Ammon's horn (tissue), 1 donor: ENCODE measurements at regions not wholly inside any gene's neighbourhood (a gene's known extent, or its start where the extent isn't known, plus 50 kb on each side); places are given as distances from the start of the nearest gene placed in this dataset.
"Not testable (repeated sequence)": the region's sequence is repeated elsewhere in the genome, so short reads cannot be mapped to it uniquely, and the experiment has no call there.

Experiments used
- DNase-seq: peaks from one replicate; pipeline ENCODE4 v3.0.0-alpha.2; 2016; ENCODE audit warnings: low spot score

DNA sequence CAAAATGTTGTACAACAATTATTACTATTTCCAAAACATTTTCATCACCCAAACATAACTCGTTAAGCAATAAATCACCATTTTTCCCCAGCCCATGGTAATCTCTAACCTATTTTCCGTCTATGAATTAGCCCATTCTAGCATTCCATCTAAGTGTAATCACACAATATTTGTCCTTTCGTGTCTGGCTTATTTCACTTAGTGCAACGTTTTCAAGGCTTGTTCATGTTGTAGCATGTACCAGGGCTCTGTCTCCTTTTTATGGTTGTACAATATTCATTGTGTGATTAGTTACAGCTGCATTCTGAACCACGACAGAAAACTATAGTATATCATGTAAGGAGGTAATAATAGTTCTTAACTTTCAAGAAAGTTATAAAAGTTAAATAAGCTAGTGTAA is 656.0 kb upstream of the HS3ST1 start:
- no peak for DNase-seq

DNA sequence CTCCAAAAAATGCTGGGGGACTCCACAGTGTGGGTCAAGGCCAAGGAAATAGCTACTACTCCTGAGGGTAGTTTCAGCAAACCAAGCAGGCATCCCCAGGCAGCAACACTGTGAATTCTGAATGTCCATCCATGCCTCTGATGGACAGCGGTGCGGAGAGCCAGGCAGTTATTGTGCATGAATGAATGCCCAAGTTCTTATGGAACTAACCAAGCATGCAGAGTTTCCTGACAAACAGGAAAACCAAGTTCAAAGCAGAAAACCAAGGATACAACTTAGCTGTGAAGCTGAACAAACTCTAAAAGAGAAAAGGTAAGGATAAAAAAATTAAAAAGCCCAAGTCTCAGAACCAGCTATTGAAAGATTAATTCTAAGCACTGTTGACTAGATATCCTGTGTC is 642.6 kb upstream of the HS3ST1 start:
- DNase-seq: no peak

- no peak for DNase-seq
Measured at GRCh38 chr4:12053966-12054365, 625.3 kb upstream of the HS3ST1 start.

GRCh38 chr4:12053556-12053955 is 624.9 kb upstream of the HS3ST1 start:
- no peak for DNase-seq

DNA sequence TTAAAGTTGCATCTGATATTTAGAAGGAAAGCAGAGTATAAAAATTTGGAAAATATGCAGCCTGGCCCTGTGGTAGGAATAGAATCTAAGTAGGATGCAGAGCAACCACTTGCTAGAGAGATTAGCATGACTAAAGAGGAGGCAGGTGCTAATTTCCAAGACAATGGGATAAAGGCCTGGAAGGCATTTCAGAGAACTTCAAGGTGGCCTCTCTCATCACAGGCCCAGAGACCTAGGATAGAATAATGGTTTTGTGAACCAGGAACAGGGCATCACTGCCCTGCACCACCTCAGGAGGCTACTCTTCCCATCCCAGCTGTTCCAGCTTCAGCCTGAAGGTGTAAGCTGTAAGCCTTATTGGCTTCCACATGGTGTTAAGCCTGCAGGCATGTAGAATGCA is 621.7 kb upstream of the HS3ST1 start:
- no peak for DNase-seq

- no peak for DNase-seq
Measured at GRCh38 chr4:12042818-12043217, 614.1 kb upstream of the HS3ST1 start.

- DNase-seq: peak; percentile 8
Measured at GRCh38 chr4:12041828-12042227, 613.1 kb upstream of the HS3ST1 start.

- no peak for DNase-seq
Measured at GRCh38 chr4:12036450-12036849, 607.8 kb upstream of the HS3ST1 start.

- DNase-seq: no peak
Measured at GRCh38 chr4:12028258-12028657, 599.6 kb upstream of the HS3ST1 start.

GRCh38 chr4:12022409-12022808 is 593.7 kb upstream of the HS3ST1 start:
- DNase-seq: no peak

GRCh38 chr4:12016729-12017128 is 588.0 kb upstream of the HS3ST1 start:
- no peak for DNase-seq

- peak; percentile 13 for DNase-seq
Measured at GRCh38 chr4:12005471-12005870, 576.8 kb upstream of the HS3ST1 start.

DNA sequence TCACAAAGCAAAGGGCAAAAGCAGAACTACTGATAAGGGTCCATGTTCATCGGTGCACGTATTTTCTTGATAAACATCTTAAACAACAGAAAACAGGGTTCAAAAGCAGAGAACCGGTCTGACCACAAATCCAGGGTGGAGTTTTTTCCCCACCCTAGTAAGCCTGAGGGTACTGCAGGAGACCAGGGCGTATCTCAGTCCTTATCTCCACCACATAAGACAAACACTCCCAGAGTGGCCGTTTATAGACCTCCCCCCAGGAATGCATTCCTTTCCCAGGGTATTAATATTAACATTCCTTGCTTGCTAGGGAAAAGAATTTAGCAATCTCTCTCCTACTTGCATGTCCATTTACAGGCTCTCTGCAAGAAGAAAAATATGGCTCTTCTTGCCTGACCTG is 567.9 kb upstream of the HS3ST1 start:
- not testable (repeated sequence) for DNase-seq

DNA sequence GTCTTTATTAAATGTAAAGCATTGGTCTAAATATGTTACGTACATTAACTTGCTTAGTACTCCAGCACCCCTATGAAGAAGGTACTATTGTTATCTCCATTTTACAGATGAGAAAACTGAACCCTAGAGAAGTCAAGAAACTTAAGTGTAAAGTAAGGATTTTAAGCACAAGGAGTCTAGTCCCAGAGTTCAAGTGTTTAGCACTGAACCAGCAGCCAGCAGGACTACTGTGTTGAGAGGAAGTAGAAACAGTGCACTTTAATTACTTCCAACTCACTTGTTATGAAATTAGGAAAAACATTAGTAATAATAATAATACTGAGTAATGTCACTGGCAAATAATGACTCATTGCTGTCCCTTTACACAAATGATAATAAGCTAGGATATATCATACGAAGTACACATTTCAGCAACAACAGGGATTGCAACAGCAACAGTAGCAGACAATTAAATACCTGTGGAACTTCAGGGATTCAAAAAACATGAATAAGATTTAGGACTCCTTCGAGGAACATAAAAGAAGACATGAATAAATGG is 548.1 kb upstream of the HS3ST1 start:
- DNase-seq: no peak

DNA sequence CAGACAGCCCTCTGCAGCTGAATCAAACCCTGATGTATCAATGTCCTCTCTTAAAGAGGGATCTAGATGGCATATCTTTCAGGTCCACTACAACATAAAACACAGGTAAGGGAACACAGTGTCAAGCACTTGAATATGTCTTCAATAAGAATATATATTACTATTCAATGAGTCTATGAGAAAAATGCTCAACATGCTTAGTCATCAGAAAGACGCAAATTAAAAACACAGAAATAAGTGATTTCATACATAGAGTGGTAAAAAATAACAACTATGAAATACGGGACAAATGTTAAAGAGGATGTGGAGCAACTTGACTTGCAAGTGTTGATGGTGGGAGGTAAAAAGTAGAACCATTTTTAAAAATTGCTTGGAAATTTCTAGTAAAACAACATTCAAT is 544.6 kb upstream of the HS3ST1 start:
- DNase-seq: no peak

DNA sequence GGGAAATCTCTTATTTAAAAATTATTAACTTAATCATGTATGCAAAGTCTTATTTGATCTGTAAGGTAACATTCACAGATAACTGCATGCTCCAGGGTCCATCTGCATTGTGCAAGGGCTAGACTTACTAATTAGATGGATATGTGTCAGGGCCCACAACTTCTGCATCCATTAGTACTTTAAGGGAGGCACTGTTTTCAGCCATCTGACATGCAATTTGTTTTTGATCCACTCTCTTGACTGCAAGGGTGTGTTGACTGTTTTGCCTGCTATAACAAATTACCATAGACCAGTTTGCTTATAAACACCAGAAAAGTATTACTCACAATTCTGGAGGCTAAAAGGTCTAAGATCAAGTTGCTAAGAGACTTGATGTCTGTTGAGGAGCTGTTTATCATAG is 542.1 kb upstream of the HS3ST1 start:
- no peak for DNase-seq

DNA sequence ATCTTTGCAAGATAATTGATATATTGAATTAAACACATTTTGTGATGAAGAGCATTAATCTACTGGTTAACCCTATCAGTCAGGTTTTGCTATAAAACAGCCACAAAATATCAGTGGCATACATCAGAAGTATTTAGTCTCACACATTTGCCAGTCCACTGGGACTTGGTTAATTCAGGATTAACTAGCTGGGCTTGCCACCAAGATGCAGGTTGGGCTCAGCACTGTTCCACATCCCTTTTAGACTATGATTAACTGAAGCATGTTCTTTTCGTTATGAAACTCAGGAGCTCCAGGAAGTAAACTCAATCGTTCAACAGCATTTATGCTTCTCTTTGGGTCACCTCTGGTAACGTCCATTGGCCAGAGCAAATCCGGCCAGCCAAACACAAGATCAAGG is 538.1 kb upstream of the HS3ST1 start:
- DNase-seq: no peak

- peak; percentile 56 for DNase-seq
Measured at GRCh38 chr4:11954093-11954492, 525.4 kb upstream of the HS3ST1 start.

- DNase-seq: no peak
Measured at GRCh38 chr4:11949355-11949754, 520.7 kb upstream of the HS3ST1 start.

GRCh38 chr4:11947629-11948028 is 518.9 kb upstream of the HS3ST1 start:
- not testable (repeated sequence) for DNase-seq

DNA sequence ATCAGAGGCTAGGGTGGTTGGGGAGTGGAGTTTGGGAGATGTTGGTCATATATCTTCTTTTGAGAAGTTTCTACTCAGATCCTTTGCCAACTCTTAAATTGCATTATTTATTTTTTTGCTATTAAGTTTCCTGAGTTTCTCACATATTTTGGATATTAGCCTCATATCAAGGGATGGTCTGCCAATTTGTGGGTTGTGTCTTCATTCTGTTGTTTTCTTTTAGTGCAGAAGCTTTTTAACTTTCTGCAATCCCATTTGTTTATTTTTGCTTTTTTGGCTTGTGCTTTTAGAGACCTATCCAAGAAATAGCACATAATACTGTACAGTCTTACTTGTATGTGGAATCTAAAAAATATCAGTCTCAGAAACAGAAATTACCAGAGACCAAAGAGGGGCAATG is 509.2 kb upstream of the HS3ST1 start:
- DNase-seq: no peak

DNA sequence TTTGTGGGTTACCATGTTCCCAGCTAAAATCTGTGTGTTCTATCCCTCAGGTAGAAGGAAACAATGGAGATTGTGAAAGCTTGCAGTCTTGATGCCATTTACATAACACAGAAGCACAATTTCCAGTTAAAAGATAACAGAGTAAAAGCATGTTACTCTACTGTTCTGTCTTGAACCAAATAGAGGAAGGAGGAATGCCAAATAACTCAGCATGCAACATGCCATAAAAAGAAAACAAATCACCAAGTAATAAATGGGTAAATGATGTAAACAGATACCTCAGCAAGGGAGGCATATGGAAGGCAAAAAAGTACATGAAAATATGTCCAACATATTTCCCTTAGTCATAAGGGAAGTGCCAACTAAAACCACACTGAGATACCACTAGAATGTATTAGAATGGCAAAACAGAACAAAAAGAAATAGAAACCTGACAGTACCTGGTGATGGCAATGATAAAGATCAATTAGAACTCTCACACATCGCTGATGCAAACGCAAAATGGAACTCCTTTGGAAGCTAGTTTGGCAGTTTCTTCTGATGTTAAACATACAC is 502.6 kb upstream of the HS3ST1 start:
- no peak for DNase-seq

DNA sequence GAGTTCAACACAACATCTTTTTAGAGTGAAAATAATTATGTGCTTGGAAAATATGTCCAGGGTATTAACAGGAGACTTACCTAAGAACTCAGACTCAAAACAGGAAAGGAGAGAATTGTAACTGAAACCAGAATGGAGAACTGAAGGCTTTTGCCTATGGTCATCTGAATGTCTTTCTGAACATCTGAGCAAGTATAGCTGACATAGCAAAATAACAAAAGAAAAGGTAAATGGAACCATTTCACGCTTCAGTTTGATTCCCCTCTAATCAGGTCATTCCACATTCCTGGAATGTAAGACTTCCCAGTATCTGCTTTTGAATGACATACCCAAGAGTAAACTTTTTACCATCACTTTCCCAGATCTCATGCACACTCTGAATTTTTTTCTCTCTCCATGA is 500.4 kb upstream of the HS3ST1 start:
- DNase-seq: no peak

GRCh38 chr4:11919316-11919715 is 490.6 kb upstream of the HS3ST1 start:
- DNase-seq: no peak

GRCh38 chr4:11914406-11914805 is 485.7 kb upstream of the HS3ST1 start:
- DNase-seq: no peak
